RPMI7951 (cell line): ENCODE measurements at regions not wholly inside any gene's neighbourhood (a gene's known extent, or its start where the extent isn't known, plus 50 kb on each side); places are given as distances from the start of the nearest gene placed in this dataset.

ENCODE experiments used
- DNase-seq: peaks from one replicate; pipeline ENCODE4 v3.0.0-alpha.2; 2012; ENCODE audit warnings: low read depth

GRCh38 chr2:176540995-176541394, 271.8 kb downstream of the MTX2 start:
- DNase-seq = no peak

GRCh38 chr2:176542476-176542875, 273.2 kb downstream of the MTX2 start:
- no peak for DNase-seq

GRCh38 chr2:176544557-176544956, 275.3 kb downstream of the MTX2 start:
- DNase-seq = no peak

- DNase-seq = peak; percentile 22
Measured at GRCh38 chr2:176544991-176545956, 276.0 kb downstream of the MTX2 start.

GRCh38 chr2:176546550-176546949, 277.3 kb downstream of the MTX2 start:
- no peak for DNase-seq

- peak; percentile 63 for DNase-seq
Measured at GRCh38 chr2:176552501-176553135, 283.4 kb downstream of the MTX2 start.

GRCh38 chr2:176553685-176554100, 284.5 kb downstream of the MTX2 start:
- peak; percentile 85 for DNase-seq

GRCh38 chr2:176554101-176555048, 285.1 kb downstream of the MTX2 start:
- peak; percentile 72 for DNase-seq

- DNase-seq = no peak
Measured at GRCh38 chr2:176555112-176555511, 285.9 kb downstream of the MTX2 start.

GRCh38 chr2:176555781-176556180, 286.5 kb downstream of the MTX2 start:
- no peak for DNase-seq

GRCh38 chr2:176556373-176556772, 287.1 kb downstream of the MTX2 start:
- no peak for DNase-seq

GRCh38 chr2:176557821-176558220, 288.6 kb downstream of the MTX2 start:
- no peak for DNase-seq

GRCh38 chr2:176558574-176559140, 289.4 kb downstream of the MTX2 start:
- no peak for DNase-seq

GRCh38 chr2:176560296-176560695, 291.1 kb downstream of the MTX2 start:
- no peak for DNase-seq

GRCh38 chr2:176561706-176562105, 292.5 kb downstream of the MTX2 start:
- no peak for DNase-seq

GRCh38 chr2:176562359-176563078, 293.3 kb downstream of the MTX2 start:
- DNase-seq = peak; percentile 61

GRCh38 chr2:176565641-176566323, 296.5 kb downstream of the MTX2 start:
- no peak for DNase-seq

GRCh38 chr2:176566496-176566895, 297.3 kb downstream of the MTX2 start:
- no peak for DNase-seq

GRCh38 chr2:176566961-176567360, 297.7 kb downstream of the MTX2 start:
- DNase-seq = no peak

- no peak for DNase-seq
Measured at GRCh38 chr2:176567361-176567760, 298.1 kb downstream of the MTX2 start.
